ENCODE measurements at regions not wholly inside any gene's neighbourhood (a gene's known extent, or its start where the extent isn't known, plus 50 kb on each side); places are given as distances from the start of the nearest gene placed in this dataset.

DNA sequence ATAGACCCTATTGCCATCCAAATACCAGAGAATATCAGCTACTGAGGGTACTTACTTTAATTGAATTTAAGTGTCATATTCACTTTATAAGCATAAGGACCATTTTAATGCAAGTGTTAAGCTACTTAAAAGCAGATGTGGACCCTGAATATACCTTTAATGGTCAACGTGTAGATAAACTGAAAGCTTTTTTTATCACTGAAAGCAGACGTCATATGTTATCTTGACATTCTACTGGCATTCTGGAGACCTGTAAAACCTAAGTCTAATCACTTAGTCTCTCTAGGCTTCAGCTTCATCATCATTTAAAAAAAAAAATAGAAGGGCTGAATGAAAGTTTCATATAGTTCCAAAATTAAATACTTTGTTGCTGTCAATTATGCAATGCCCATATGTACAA, 116.5 kb downstream of the ELAPOR2 start:
- DNase-seq = no peak

DNA sequence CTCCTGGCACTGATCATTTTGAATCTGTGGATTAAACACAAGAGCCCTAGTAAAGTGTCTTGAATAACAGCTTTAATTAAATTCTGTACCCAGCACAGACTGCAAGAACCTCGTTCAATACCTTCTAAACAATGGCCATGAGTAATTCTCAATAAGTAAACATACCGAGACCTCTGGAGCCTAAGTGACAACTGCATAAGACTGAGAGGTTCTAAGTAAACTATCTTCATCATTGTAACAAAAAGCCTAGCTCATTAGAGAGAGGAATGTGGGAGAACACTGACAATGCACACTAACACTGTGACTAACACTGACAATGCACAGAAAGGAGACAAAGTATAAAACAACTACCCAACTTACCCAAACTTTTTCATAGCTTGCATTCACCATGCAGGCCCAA, 117.4 kb downstream of the ELAPOR2 start:
- DNase-seq = no peak

DNA sequence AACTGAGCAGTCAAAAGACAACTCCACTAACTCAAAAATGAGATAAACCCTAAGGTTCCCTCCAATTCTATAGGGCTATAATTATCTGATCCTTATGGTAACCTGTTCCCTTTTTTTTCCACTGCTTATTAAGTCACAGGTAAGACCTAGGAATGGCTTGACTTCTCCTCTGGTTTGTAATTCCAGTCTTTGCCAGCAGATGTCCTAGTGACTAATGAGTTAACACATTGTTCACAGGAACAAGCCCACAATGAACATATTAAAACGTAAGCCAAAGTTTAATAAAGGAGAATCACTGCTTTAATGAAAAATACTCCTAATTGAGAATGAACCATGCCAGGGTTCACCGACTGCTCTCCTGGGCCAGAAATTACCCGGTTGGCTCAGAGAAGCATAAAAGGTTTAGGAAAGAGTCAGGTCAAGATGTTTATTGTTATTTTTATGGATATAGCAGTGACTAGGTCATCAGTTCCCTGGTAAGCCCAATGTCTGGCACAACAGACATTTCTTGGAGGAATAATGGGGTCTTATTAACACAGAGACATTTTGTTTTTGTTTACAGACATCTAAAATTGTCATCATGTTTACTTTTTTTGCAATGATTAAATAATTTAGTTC, 120.1 kb downstream of the ELAPOR2 start:
- peak; percentile 73 for DNase-seq

DNA sequence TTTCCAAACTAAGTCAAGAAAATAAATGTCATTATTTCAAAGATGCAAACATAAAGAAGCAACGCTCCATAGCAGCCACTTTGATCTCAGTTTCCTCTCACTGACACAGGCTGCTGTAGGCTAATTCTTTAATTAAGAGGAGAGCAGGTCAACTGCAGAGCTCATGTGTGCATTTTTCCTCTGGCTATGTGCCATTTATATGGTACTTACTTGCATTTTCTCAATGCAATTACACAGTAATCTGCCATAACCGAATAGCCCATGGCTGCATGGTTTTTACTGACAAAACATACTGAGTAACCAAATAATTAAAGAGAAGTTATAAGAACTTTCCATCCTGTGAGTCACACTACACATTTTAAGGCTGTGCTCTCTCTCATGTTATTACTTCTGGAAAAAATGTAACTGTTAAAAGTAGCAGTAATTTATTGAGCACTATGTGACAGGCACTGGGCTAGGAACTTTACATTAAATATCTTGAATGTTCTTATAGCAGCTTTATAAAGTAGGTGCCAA, 122.0 kb downstream of the ELAPOR2 start:
- DNase-seq = no peak

DNA sequence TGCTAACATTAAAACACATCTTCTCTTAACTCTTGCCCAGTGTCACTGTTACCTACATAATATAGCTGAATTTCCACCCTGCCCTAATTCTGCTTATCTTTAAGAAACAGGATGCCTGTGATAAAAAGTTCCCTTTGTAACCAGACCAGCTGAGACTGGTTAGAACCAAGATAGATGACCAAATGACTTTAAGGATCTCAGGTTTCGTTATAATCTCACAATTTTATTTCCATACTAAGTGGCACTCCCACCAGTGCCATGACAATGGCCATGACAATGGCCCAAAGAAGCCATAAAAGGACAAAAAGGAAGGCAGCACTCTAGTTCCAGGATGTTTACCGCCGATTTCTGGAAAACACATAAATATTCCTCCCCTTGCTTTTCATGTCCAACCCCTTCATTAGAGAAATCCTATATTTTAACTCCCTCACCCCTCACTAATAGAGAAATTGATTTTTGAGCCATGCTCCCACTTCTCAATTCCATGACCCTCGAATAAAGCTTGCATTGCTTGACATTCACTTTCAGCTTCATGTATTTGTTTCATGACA, 126.1 kb downstream of the ELAPOR2 start:
- no peak for DNase-seq

DNA sequence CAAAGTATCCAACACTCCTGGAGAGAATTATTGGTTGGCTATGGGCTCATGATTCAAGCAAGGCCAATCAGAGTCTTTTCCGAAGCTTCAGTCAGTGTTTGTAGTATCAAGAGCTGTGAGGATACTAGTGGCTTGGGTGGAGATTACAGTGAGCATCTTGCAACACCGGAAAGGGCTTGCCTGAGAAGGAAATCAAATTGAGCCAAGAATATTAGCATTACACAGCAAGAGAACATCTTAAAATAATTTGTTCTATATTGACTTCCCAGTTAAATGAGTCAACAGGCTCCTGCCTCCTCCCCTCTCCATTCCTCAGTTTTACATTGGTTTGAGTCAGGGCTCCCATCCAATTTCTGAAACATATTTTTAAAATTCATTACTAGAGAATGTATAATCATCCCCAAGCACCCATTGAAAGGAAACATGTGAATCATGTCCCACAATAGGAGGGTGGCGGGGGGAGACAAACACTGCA, 127.4 kb downstream of the ELAPOR2 start:
- DNase-seq = no peak

DNA sequence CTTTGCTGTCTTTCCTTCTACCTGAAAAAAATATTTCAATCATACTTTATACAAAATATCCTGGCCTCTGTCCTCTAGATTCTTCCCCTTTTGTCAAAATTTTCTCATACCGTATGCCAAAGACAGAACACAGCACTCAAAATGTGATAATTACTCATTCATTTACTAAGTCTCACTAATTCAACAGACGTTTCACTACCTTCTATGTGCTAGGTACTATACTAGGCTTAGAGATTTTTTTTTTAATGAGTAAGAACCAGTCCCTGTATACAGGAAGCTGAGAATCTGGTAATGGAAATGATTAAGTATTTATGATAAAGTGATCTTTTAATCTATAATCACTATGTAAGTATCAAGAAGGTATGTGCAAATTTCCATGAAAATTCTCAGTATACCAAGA, 128.0 kb downstream of the ELAPOR2 start:
- no peak for DNase-seq

DNA sequence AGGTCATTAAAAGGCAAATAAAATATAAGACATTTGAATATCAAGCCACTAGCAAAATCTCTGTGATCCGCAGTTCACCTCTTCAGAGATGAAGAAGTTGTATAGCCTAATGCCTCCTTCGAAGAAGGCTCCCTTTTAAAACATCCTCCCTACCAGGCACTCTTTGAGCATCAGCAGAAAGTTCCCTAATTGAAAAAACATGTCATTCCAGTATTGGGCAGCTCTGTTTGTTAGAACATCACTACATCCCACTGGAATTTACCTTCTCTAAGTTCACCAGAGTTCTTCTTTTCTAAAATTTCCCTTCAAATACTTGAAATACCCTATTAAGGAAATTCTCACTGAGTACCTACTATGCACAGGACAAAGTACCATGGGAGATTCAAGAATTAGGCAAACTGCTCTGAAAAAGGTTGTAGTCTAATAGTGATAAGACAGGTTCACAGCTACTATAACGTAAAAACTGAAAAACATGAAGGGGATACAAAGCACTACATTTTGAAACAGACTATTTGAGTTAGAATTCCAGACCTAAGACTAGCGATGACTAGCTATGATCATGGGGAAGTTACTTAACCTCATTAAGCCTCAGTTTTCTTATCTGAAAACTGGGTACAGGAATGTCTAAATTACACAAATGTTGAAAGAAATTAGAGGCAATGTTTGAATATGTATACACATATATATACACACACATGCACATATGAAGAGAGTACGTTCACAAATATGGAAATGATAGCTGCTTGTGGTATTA, 128.7 kb downstream of the ELAPOR2 start:
- no peak for DNase-seq

DNA sequence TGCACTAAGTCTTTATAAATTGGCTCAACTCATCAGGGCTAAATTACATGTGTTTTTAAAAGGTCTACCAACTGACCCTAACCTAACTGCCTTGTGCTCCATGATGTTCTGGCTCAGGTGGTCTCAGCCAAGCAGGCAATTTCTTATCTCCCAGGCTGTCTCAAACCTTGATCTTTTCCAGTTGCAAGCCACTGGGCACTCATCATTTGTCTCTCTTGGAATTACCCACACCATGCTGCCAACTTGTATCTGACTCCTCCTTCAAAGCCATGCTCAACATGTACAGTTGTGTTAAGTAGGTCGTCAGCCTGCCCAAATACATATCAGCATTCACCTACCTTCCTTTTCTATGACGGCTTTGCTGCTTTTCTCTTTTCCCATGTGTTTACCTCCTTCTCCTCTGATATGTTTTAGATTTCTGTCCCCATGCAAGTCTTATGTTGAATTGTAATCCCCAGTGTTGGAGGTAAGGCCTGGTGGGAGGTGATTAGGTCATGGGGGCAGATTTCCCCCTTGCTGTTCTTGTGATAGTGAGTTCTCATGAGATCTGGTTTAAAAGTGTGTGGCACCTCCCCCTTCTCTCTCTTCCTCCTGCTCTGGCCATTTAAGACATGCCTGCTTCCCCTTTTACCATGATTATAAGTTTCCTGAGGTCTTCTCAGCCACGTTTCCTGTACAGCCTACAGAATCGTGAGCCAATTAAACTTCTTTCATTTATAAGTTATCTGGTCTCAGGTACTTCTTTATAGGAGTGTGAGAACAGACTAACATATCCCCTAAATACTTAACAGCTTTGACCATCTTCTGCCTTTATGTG, 130.0 kb downstream of the ELAPOR2 start:
- no peak for DNase-seq

DNA sequence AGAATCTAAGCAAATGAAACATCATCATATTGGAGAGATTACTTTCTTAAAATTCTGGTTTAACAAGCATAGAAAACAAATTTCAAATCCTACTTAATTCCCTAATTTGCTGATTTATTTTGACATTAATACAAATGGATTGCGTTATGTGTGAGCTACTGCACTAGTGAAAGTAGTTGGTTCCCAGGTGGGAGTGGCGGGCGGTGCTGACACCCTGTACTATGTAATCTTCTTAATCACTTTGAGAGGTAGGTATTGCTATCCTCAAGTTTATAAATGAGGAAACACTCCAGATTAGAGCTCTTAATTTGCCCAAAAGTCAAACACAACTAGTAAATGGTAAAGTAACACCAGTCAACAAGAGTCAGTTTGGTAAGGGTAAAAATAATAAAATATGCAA, 131.1 kb downstream of the ELAPOR2 start:
- no peak for DNase-seq

DNA sequence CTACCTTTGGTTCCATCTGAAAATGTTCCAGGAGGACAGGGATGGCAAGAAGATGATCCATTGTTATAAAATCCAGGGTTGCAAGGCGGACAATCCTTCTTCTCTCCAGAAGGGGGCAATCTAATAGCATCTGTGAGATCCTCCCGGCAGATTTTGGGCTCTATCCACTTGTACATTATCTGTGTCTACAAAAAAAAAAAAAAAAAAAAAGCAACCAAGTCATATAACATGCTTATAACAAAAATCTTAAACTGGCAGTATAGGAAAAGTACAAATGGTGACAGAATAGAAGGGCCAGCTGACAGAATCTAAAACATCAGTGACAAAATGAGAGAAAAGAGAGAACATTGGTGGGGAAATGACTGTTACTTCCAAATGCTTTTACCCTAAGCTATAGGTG, 132.7 kb downstream of the ELAPOR2 start:
- peak; percentile 52 for DNase-seq

DNA sequence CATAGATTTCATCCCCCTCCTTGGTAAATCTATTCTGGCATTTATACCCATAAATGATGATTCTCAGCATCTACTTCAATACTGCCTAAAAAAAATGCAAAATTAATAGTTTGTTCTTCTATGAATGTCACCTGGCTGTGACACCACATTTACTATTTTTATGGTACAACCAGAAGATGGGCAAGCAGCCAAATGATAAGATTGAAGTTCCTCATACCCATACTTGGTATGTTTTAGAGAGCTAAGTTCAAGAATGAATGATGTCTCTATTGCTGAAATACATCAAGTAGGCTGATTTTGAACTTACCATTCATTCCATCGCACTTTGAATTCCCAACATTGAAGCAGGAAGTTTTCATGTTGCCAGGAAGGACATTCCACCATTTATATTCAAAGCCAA, 134.2 kb downstream of the ELAPOR2 start:
- no peak for DNase-seq

DNA sequence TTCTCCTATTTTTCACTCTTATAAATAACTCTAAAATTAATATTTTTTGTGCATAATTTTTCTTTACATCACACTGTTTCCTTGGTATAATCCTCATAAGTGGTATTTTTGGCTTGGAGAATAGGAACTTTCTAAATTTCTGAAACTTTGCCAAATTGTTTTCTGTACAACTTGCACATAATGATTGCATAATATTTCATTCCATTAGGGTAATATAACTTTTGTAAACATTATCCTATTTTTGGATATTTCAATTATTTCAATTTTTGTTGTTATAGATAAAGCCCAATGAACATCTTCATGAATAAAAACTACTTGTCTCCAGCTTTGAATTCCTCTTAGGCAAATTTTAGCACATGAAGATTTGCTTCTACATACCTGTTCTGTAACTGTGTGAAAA, 135.9 kb downstream of the ELAPOR2 start:
- DNase-seq = no peak

DNA sequence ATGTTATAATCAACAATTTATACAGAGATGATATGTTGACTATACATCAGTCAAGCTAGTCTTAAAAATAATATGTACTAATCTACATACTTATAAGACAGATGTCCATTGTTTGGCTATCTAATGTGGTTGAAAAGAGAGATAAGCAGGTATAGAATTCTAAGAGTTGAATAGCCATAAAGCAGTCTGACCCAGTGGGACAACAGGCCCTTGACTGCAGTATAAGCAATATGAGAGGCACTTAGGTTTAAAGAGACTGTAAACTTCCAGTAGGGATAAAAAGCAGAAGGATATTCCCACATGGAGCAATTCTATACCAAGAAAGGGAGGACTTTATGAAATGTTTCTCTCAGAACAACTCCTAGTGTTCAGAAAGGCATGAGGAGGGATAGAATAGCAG, 139.3 kb downstream of the ELAPOR2 start:
- no peak for DNase-seq

DNA sequence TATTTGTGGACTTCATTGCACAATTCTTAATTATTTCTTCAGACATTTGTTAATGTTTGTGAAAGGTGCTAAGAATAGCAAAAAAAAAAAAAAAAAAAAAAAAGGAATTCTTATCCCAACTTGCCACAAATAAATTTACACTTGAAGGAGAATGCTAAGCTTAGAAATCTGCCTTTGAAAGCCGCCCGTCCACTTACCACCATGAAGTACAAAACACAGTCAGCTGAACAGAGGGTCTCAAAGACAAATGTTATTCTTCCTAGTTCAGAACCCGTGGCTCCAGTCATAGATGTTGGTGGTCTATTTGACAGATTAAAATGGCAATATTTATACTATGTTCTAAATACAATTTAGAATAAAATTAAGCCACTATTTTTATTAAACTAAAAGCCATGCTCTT, 141.2 kb downstream of the ELAPOR2 start:
- no peak for DNase-seq

DNA sequence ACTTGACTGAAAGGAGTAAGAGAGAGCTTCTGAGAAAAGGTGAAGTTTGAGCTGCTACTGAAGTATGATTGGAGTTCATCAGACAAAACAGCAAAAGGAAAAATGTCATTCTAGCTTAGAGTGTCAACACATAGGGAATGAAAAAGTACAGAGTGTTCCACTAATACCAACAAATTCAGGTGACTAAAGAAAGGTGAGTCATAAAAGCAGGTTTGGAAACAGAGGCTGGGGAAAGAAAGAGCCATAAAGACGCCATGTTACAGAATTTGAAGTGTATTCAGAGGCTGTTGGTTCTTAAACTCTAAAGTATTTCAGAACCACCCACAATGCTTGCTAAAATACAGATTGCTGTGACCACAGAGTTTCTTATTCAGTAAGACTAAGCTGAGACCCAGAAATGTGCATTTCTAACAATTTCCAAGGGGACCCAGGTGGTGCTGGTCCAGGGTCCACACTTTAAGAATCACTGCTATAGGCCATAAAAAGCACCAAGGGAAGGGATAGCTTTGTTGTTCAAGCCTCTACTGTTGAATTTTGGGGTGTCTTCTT, 143.1 kb downstream of the ELAPOR2 start:
- DNase-seq = no peak

DNA sequence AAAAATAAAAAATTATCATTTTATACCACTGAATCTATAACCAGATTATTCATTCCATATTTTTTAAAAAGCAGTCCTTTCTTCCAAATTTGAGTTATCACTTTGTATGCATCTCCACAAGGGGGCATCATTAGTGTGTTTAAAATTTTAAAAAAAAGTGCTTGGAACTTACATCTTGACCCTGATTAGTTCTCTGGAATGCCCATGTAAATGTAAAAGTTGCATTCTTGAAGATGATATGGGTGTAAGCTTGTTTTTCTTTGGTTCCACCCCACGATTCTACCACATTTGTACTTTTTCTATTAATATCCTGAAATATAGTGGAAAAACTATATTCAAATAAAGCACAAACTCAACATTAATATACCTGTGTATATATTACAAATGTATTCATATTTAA, 144.9 kb downstream of the ELAPOR2 start:
- peak; percentile 2 for DNase-seq
